ENCODE measurements at regions not wholly inside any gene's neighbourhood (a gene's known extent, or its start where the extent isn't known, plus 50 kb on each side); places are given as distances from the start of the nearest gene placed in this dataset.

DNA sequence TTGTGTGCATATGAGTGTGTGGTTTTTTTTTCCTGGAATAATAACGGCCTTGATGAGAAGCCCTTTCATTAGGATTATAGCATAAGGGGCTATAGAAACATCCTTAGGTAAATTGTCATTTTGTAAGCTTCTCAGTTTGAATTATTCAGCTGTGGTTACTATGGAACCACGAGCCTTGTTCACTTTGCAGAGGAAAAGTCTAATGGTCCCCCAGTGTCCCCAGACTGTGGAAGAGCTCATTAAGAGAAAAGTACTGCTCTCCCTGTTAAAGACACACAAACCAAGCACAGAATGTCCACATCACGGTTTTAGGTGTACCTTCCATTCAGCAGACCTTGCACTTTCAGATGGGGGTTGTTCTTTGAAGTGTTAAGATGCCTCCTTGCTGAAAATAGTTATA, 199.3 kb upstream of the DEPDC1 start:
- no peak overlapping the region for H3K27ac ChIP-seq (ENCODE audit: low read depth in 2 of 2, low read length in 2 of 2)
- no peaks in the 10 kb centered on the region for H3K4me1 ChIP-seq (ENCODE audit: control insufficient read depth in 2 of 3, insufficient read depth in 2 of 3, low read depth in 1 of 3, low read length in 3 of 3)
- intact Hi-C loops (cut with DNase I), result no loop called here
- DNase-seq, result no peak
- no peak overlapping the region for H3K4me3 ChIP-seq (ENCODE audit: low read length in 3 of 3)
- TF ChIP-seq, protein P1, sequence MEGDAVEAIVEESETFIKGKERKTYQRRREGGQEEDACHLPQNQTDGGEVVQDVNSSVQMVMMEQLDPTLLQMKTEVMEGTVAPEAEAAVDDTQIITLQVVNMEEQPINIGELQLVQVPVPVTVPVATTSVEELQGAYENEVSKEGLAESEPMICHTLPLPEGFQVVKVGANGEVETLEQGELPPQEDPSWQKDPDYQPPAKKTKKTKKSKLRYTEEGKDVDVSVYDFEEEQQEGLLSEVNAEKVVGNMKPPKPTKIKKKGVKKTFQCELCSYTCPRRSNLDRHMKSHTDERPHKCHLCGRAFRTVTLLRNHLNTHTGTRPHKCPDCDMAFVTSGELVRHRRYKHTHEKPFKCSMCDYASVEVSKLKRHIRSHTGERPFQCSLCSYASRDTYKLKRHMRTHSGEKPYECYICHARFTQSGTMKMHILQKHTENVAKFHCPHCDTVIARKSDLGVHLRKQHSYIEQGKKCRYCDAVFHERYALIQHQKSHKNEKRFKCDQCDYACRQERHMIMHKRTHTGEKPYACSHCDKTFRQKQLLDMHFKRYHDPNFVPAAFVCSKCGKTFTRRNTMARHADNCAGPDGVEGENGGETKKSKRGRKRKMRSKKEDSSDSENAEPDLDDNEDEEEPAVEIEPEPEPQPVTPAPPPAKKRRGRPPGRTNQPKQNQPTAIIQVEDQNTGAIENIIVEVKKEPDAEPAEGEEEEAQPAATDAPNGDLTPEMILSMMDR (IDR thresholded peaks at IDR 0.05; ENCODE audit: borderline replicate concordance, extremely low read depth, insufficient read depth), result no peak
- H3K9me3 ChIP-seq (ENCODE audit: control insufficient read depth in 2 of 3, insufficient read depth in 1 of 3, low read length in 3 of 3), result no peaks in the 10 kb centered on the region
- no peaks in the 10 kb centered on the region for H3K36me3 ChIP-seq (ENCODE audit: control insufficient read depth in 2 of 3, insufficient read depth in 3 of 3, low read length in 3 of 3)
- FAIRE-seq, result no peak
- H3K9ac ChIP-seq (ENCODE audit: low read length in 3 of 3), result no peak overlapping the region
- no peaks in the 10 kb centered on the region for H3K27me3 ChIP-seq (ENCODE audit: control insufficient read depth, insufficient read depth, low read length)

DNA sequence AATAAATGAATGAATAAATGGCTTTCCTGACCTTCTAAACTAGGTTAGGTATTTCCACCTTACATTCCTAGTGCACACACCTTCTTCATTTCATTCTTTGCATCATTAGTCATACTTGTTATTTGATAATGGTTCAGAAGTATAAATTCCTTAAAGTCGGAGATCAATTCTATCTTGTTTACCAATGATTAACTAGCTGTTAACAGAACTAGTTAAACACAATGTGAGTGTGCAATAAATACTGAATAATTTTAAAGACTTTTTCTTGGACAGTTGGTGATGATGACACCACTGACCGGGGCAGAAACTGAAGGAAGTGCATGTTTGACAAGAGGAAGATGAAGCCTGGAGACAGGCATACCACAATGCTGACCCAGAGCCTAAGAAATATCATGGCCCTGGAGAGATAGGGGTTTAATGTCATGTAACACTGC, 207.1 kb upstream of the DEPDC1 start:
- H3K27me3 ChIP-seq (ENCODE audit: control insufficient read depth, insufficient read depth, low read length), result no peaks in the 10 kb centered on the region
- intact Hi-C loops (cut with DNase I), result no loop called here
- H3K27ac ChIP-seq (ENCODE audit: low read depth in 2 of 2, low read length in 2 of 2), result no peak overlapping the region
- no peak for FAIRE-seq
- H3K9ac ChIP-seq (ENCODE audit: low read length in 3 of 3), result no peak overlapping the region
- no peak overlapping the region for H3K4me3 ChIP-seq (ENCODE audit: low read length in 3 of 3)
- H3K9me3 ChIP-seq (ENCODE audit: control insufficient read depth in 2 of 3, insufficient read depth in 1 of 3, low read length in 3 of 3), result no peaks in the 10 kb centered on the region
- H3K4me1 ChIP-seq (ENCODE audit: control insufficient read depth in 2 of 3, insufficient read depth in 2 of 3, low read depth in 1 of 3, low read length in 3 of 3), result peaks cover 0 to 5% (median 0%) of the 10 kb centered on the region in 3 donors
- no peak for DNase-seq
- TF ChIP-seq, protein P1 (IDR thresholded peaks at IDR 0.05; ENCODE audit: borderline replicate concordance, extremely low read depth, insufficient read depth), result no peak
- no peaks in the 10 kb centered on the region for H3K36me3 ChIP-seq (ENCODE audit: control insufficient read depth in 2 of 3, insufficient read depth in 3 of 3, low read length in 3 of 3)

DNA sequence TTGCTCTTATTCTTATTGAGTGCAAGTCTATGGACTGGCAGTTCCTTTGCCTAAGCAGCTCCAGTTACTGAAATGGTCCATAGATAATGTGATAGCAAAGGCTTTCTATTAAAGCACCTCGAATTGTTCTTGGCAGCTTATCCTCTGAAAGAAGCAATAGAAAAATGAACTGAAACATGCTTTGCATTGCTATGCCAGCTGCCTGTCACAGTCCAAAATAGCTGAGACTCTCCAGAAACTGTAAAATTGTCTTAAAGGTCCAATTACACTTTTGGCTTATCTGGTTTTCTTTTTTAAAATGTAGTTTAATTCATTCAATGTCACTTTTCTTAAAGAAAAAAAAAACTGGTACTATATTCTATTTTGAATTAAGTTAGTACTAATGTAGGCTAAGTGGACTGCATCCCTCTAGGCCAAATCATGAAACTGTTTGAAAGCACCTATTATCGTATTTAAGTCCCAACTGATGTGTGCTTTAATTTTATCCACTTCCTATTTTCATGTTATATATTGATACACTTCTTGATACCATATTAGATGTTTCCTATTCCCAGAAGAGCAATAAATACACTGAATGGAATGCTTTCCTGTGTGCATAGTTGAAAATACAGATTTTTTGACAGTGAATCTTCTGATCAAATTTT, 208.0 kb upstream of the DEPDC1 start:
- no peaks in the 10 kb centered on the region for H3K9me3 ChIP-seq (ENCODE audit: control insufficient read depth in 2 of 3, insufficient read depth in 1 of 3, low read length in 3 of 3)
- H3K4me3 ChIP-seq (ENCODE audit: low read length in 3 of 3), result no peak overlapping the region
- FAIRE-seq (no peak), DNase-seq (no peak)
- H3K36me3 ChIP-seq (ENCODE audit: control insufficient read depth in 2 of 3, insufficient read depth in 3 of 3, low read length in 3 of 3), result no peaks in the 10 kb centered on the region
- no peaks in the 10 kb centered on the region for H3K27me3 ChIP-seq (ENCODE audit: control insufficient read depth, insufficient read depth, low read length)
- intact Hi-C loops (cut with DNase I), result no loop called here
- TF ChIP-seq, protein P1 (IDR thresholded peaks at IDR 0.05; ENCODE audit: borderline replicate concordance, extremely low read depth, insufficient read depth), result no peak
- H3K9ac ChIP-seq (ENCODE audit: low read length in 3 of 3), result no peak overlapping the region
- H3K4me1 ChIP-seq (ENCODE audit: control insufficient read depth in 2 of 3, insufficient read depth in 2 of 3, low read depth in 1 of 3, low read length in 3 of 3), result peaks cover 0 to 5% (median 0%) of the 10 kb centered on the region in 3 donors
- no peak overlapping the region for H3K27ac ChIP-seq (ENCODE audit: low read depth in 2 of 2, low read length in 2 of 2)

DNA sequence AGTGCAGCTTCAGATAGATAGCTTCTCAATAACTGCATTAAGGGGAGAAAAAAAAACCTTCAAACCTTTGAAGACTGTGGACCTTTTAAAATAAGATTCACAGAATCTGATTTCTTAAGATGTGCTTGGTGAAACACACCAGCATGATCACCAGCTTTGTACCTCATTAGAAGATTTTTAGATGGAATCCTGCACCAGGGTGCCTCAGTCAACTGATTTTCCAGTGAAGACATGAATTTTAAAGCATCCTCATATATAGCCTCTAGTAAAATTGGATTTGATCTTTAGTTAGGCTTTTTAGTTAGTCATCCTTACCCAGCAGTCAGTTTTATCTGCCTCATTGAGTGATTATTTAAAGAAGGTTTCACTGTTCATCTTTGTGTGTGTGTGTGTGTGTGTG, 208.6 kb upstream of the DEPDC1 start:
- DNase-seq (no peak), FAIRE-seq (no peak)
- no peak overlapping the region for H3K4me3 ChIP-seq (ENCODE audit: low read length in 3 of 3)
- H3K4me1 ChIP-seq (ENCODE audit: control insufficient read depth in 2 of 3, insufficient read depth in 2 of 3, low read depth in 1 of 3, low read length in 3 of 3), result peaks cover 0 to 5% (median 0%) of the 10 kb centered on the region in 3 donors
- no peak overlapping the region for H3K27ac ChIP-seq (ENCODE audit: low read depth in 2 of 2, low read length in 2 of 2)
- TF ChIP-seq, protein P1 (IDR thresholded peaks at IDR 0.05; ENCODE audit: borderline replicate concordance, extremely low read depth, insufficient read depth), result no peak
- intact Hi-C loops (cut with DNase I), result no loop called here
- no peaks in the 10 kb centered on the region for H3K9me3 ChIP-seq (ENCODE audit: control insufficient read depth in 2 of 3, insufficient read depth in 1 of 3, low read length in 3 of 3)
- H3K27me3 ChIP-seq (ENCODE audit: control insufficient read depth, insufficient read depth, low read length), result no peaks in the 10 kb centered on the region
- H3K36me3 ChIP-seq (ENCODE audit: control insufficient read depth in 2 of 3, insufficient read depth in 3 of 3, low read length in 3 of 3), result no peaks in the 10 kb centered on the region
- H3K9ac ChIP-seq (ENCODE audit: low read length in 3 of 3), result no peak overlapping the region

Measured in kidney (tissue), 13 donors.